B cell (primary cell): ENCODE measurements at regions not wholly inside any gene's neighbourhood (a gene's known extent, or its start where the extent isn't known, plus 50 kb on each side); places are given as distances from the start of the nearest gene placed in this dataset.

ENCODE experiments used
- CTCF ChIP-seq: fragments of 200-600 bp; IDR thresholded peaks from one replicate; pipeline ENCODE4 v1.8.0; 2022; ENCODE audit warnings: antibody characterized with exemption, mild to moderate bottlenecking
- EZH2 ChIP-seq: IDR thresholded peaks from 2 replicates; pipeline ENCODE4 v1.6.1; 2012; ENCODE audit warnings: borderline replicate concordance, low read depth, mild to moderate bottlenecking, moderate library complexity, low read length; ENCODE audit not compliant: insufficient read depth, poor library complexity, severe bottlenecking

- TF ChIP-seq EZH2 (no peak), CTCF (no peak)
Observed at GRCh38 chrX:104306180-104306579, 51.4 kb upstream of the ESX1 start.
